Smooth muscle cell (in vitro differentiated cells): ENCODE measurements at regions not wholly inside any gene's neighbourhood (a gene's known extent, or its start where the extent isn't known, plus 50 kb on each side); places are given as distances from the start of the nearest gene placed in this dataset.

Source experiments
- DNase-seq: peaks from one replicate; lab custom pipeline; 2025; ENCODE audit not compliant: unreplicated experiment; lab: John Stamatoyannopoulos, UW
- H2AFZ ChIP-seq: fragments of 200-600 bp; sonication (generic); 2 replicates; pipeline ENCODE4 v1.6.0; 2016; ENCODE audit warnings: antibody characterized with exemption, low read depth, mild to moderate bottlenecking
- H3F3A ChIP-seq: fragments of 200-600 bp; sonication (generic); 2 replicates; pipeline ENCODE4 v1.6.0; 2017; ENCODE audit warnings: antibody characterized with exemption, low read depth
- H3K27ac ChIP-seq: fragments of 200-600 bp; sonication (generic); 2 replicates; pipeline ENCODE4 v1.5.1; 2016; ENCODE audit warnings: low read depth, mild to moderate bottlenecking
- H3K27me3 ChIP-seq: fragments of 200-600 bp; sonication (generic); 2 replicates; pipeline ENCODE4 v1.6.1; 2016; ENCODE audit warnings: low read depth, mild to moderate bottlenecking
- H3K36me3 ChIP-seq: fragments of 200-600 bp; sonication (generic); 2 replicates; pipeline ENCODE4 v1.5.1; 2016; ENCODE audit warnings: low read depth
- H3K4me1 ChIP-seq: fragments of 200-600 bp; sonication (generic); 2 replicates; pipeline ENCODE4 v1.5.1; 2016; ENCODE audit warnings: low read depth
- H3K4me2 ChIP-seq: fragments of 200-600 bp; sonication (generic); 2 replicates; pipeline ENCODE4 v1.6.0; 2016; ENCODE audit warnings: mild to moderate bottlenecking
- H3K4me3 ChIP-seq: fragments of 200-600 bp; sonication (generic); 2 replicates; pipeline ENCODE4 v1.5.1; 2016; ENCODE audit warnings: mild to moderate bottlenecking
- H3K79me2 ChIP-seq: fragments of 200-600 bp; sonication (generic); 2 replicates; pipeline ENCODE4 v1.6.0; 2016; ENCODE audit warnings: low read depth, mild to moderate bottlenecking
- H3K9ac ChIP-seq: fragments of 200-600 bp; sonication (generic); 2 replicates; pipeline ENCODE4 v1.6.0; 2016; ENCODE audit warnings: low read depth
- H3K9me3 ChIP-seq: fragments of 200-600 bp; sonication (generic); replicated peaks from 2 replicates; pipeline ENCODE4 v1.5.1; 2016; ENCODE audit warnings: low read depth
- H4K20me1 ChIP-seq: fragments of 200-600 bp; sonication (generic); 2 replicates; pipeline ENCODE4 v1.6.0; 2016; ENCODE audit warnings: low read depth
- WGBS: methylation state at CpG from one replicate; pipeline ENCODE4 v1.1.7; 2016; ENCODE audit warnings: low lambda C conversion rate; 5-methylcytosine and 5-hydroxymethylcytosine counted together
- TF ChIP-seq, protein P1 (sequence below): fragments of 200-600 bp; sonication (generic); IDR thresholded peaks from 2 replicates; pipeline ENCODE4 v1.5.1; 2017; ENCODE audit warnings: borderline replicate concordance, mild to moderate bottlenecking, antibody characterized with exemption; ENCODE audit not compliant: insufficient read depth, poor library complexity, severe bottlenecking

DNA sequence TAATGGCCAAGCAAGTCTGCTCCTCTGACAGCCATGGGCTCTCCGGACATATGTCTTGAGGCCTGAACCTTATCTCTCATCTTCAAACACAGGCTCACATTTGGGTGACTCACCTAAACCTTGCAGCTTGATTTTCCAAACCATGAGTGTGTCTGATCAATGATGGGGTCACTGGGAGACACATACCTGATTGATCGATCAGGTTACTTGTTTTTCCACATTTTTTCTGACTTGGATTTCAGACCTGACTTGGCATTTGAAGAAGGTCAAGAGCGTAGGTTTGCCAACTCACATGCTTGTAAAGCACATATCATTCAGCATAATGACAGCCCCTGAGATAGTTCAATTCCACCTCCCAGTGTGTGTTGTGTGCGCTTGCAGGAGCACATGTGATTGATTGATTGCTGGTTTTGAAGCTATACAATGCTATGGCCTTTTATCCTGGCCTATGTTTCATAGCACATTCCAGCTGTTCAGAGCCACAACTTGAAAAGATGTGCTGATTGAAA lies 116.7 kb upstream of the KIRREL3 start:
- TF ChIP-seq, protein P1, sequence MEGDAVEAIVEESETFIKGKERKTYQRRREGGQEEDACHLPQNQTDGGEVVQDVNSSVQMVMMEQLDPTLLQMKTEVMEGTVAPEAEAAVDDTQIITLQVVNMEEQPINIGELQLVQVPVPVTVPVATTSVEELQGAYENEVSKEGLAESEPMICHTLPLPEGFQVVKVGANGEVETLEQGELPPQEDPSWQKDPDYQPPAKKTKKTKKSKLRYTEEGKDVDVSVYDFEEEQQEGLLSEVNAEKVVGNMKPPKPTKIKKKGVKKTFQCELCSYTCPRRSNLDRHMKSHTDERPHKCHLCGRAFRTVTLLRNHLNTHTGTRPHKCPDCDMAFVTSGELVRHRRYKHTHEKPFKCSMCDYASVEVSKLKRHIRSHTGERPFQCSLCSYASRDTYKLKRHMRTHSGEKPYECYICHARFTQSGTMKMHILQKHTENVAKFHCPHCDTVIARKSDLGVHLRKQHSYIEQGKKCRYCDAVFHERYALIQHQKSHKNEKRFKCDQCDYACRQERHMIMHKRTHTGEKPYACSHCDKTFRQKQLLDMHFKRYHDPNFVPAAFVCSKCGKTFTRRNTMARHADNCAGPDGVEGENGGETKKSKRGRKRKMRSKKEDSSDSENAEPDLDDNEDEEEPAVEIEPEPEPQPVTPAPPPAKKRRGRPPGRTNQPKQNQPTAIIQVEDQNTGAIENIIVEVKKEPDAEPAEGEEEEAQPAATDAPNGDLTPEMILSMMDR: no peak
- 72% methylated on average over 4 of the region's 4 CpGs for WGBS
- Histone ChIP-seq H3K27ac (no peak overlapping the region), H3K9ac (no peak overlapping the region), H3K27me3 (peaks cover 9% of the 10 kb centered on the region), H2AFZ (no peak overlapping the region), H3F3A (no peaks in the 10 kb centered on the region), H3K9me3 (no peaks in the 10 kb centered on the region), H3K4me2 (no peak overlapping the region), H3K4me1 (no peaks in the 10 kb centered on the region), H3K79me2 (no peaks in the 10 kb centered on the region), H4K20me1 (no peaks in the 10 kb centered on the region), H3K4me3 (no peak overlapping the region), H3K36me3 (no peaks in the 10 kb centered on the region)
- no peak for DNase-seq

DNA sequence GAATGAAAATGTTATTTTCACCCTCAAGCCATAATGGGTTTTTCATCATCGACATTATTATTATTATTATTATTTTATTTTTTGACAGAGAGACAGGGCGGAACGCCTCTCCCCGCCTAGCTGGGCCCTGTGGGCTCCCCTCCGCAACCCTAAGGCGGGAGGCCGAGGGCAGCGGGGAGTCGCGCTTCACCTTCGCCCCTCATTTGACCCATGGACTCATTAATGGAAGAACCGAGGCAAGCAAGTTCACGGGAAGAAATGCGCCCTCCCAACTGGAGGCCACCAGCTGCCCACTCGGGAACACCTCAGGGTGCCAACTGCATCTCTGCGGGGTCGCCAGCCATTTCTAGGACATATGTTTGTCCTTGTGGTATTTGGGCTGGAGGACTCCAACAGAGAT lies 115.3 kb upstream of the KIRREL3 start:
- H3K9ac ChIP-seq: no peak overlapping the region
- DNase-seq: no peak
- H4K20me1 ChIP-seq: no peaks in the 10 kb centered on the region
- H3K4me2 ChIP-seq: no peak overlapping the region
- H3K4me3 ChIP-seq: no peak overlapping the region
- H3F3A ChIP-seq: no peaks in the 10 kb centered on the region
- no peak overlapping the region for H3K27ac ChIP-seq
- 96% methylated on average over 17 of the region's 17 CpGs for WGBS
- no peak overlapping the region for H2AFZ ChIP-seq
- peaks cover under 1% of the 10 kb centered on the region for H3K4me1 ChIP-seq
- TF ChIP-seq, protein P1: no peak
- H3K9me3 ChIP-seq: no peaks in the 10 kb centered on the region
- no peaks in the 10 kb centered on the region for H3K79me2 ChIP-seq
- H3K27me3 ChIP-seq: peaks cover 12% of the 10 kb centered on the region
- no peaks in the 10 kb centered on the region for H3K36me3 ChIP-seq

DNA sequence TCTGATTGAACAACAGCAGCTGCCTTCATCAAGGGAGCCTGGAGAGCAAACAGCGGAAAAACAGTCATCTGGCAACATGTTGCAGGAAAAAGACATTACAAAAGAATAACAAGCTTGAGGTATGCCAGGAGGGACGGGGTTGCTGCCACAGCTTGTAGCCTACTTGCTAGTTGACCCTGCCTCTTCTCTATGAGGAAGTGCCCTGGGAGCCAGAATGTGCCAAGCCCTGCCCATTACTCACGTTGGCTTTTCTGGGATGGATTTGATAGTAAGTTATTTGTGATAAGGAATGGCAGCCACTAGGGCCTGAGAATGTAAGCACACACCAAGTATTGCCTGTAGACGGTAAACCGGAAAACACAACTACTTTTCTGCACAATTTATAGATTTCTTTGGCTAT lies 113.5 kb upstream of the KIRREL3 start:
- H4K20me1 ChIP-seq: no peaks in the 10 kb centered on the region
- 88% methylated on average over 5 of the region's 5 CpGs for WGBS

DNA sequence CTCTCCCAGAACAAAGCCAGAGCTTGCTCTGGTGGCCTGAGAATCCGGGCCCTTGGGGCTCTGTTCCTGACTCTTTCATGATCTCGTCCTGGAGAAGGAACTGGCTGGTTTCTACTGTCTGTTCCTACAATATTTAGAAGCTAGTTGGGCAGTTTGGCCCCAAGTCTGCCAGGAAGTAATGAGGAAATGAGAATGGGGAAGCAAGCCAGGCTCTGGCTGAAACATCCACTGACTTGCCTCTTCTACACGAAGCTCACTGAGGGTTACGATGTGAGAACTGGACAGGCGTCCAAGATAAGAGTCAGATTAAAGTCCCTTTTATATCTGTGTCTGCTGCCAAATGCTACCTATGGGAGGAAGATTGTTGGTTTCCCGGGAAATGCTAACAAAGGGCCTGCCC lies 110.0 kb upstream of the KIRREL3 start:
- H3K27me3 ChIP-seq: peaks cover 26% of the 10 kb centered on the region
- no peaks in the 10 kb centered on the region for H3F3A ChIP-seq
- H3K4me3 ChIP-seq: no peak overlapping the region
- H2AFZ ChIP-seq: no peak overlapping the region
- no peaks in the 10 kb centered on the region for H3K36me3 ChIP-seq
- H3K79me2 ChIP-seq: no peaks in the 10 kb centered on the region
- H3K4me1 ChIP-seq: peaks cover 19% of the 10 kb centered on the region
- no peaks in the 10 kb centered on the region for H3K9me3 ChIP-seq
- 44% methylated on average over 6 of the region's 6 CpGs for WGBS
- TF ChIP-seq, protein P1: no peak
- H3K27ac ChIP-seq: no peak overlapping the region
- no peak for DNase-seq
- H3K9ac ChIP-seq: no peak overlapping the region
- no peak overlapping the region for H3K4me2 ChIP-seq
- H4K20me1 ChIP-seq: no peaks in the 10 kb centered on the region

More for the DNA sequence above, 113.5 kb upstream of the KIRREL3 start:
- no peak overlapping the region for H3K4me2 ChIP-seq
- no peak overlapping the region for H3K27ac ChIP-seq
- H3K4me3 ChIP-seq: no peak overlapping the region
- TF ChIP-seq, protein P1: no peak
- H3K79me2 ChIP-seq: no peaks in the 10 kb centered on the region
- no peaks in the 10 kb centered on the region for H3K9me3 ChIP-seq
- H2AFZ ChIP-seq: no peak overlapping the region
- H3K9ac ChIP-seq: no peak overlapping the region
- no peak for DNase-seq
- no peaks in the 10 kb centered on the region for H3K36me3 ChIP-seq
- no peaks in the 10 kb centered on the region for H3F3A ChIP-seq
- H3K27me3 ChIP-seq: peaks cover 26% of the 10 kb centered on the region
- peaks cover 14% of the 10 kb centered on the region for H3K4me1 ChIP-seq
